ENCODE measurements at regions not wholly inside any gene's neighbourhood (a gene's known extent, or its start where the extent isn't known, plus 50 kb on each side); places are given as distances from the start of the nearest gene placed in this dataset.

DNA sequence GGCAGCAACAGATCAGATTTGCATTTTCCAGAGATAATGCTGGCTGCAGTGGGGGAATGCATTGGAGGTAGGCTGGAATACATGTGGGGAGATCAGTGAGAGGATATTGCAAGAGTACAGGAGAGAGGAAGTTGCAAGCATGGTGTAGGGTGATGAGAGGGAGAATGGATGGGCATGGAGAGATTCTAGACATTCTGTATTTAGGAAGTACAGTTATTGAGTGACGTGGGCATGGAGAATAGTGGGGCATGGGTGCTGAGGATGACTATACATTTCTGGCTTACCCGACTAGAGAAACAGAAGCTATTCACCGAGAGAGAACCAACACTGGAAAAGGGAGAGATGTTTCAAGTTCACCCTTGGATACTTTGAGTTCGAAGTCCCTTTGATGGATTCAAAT lies 116.9 kb upstream of the SVIL start:
- TF ChIP-seq CTCF (IDR thresholded peaks at IDR 0.05): no peak
- no peak for TF ChIP-seq POLR2A (IDR thresholded peaks at IDR 0.05)
- TF ChIP-seq POLR2AphosphoS5 (IDR thresholded peaks at IDR 0.05): no peak

Data from breast epithelium (tissue), 3 donors.